Smooth muscle cell (in vitro differentiated cells): ENCODE measurements at regions not wholly inside any gene's neighbourhood (a gene's known extent, or its start where the extent isn't known, plus 50 kb on each side); places are given as distances from the start of the nearest gene placed in this dataset.
A peak's percentile ranks its signal among the peaks of the same experiment; 100 is the strongest.

Experiments
- DNase-seq: peaks from one replicate; lab custom pipeline; 2025; ENCODE audit not compliant: unreplicated experiment; lab: John Stamatoyannopoulos, UW
- H2AFZ ChIP-seq: fragments of 200-600 bp; sonication (generic); 2 replicates; pipeline ENCODE4 v1.6.0; 2016; ENCODE audit warnings: antibody characterized with exemption, low read depth, mild to moderate bottlenecking
- H3F3A ChIP-seq: fragments of 200-600 bp; sonication (generic); 2 replicates; pipeline ENCODE4 v1.6.0; 2017; ENCODE audit warnings: antibody characterized with exemption, low read depth
- H3K27ac ChIP-seq: fragments of 200-600 bp; sonication (generic); 2 replicates; pipeline ENCODE4 v1.5.1; 2016; ENCODE audit warnings: low read depth, mild to moderate bottlenecking
- H3K27me3 ChIP-seq: fragments of 200-600 bp; sonication (generic); 2 replicates; pipeline ENCODE4 v1.6.1; 2016; ENCODE audit warnings: low read depth, mild to moderate bottlenecking
- H3K36me3 ChIP-seq: fragments of 200-600 bp; sonication (generic); 2 replicates; pipeline ENCODE4 v1.5.1; 2016; ENCODE audit warnings: low read depth
- H3K4me1 ChIP-seq: fragments of 200-600 bp; sonication (generic); 2 replicates; pipeline ENCODE4 v1.5.1; 2016; ENCODE audit warnings: low read depth
- H3K4me2 ChIP-seq: fragments of 200-600 bp; sonication (generic); 2 replicates; pipeline ENCODE4 v1.6.0; 2016; ENCODE audit warnings: mild to moderate bottlenecking
- H3K4me3 ChIP-seq: fragments of 200-600 bp; sonication (generic); 2 replicates; pipeline ENCODE4 v1.5.1; 2016; ENCODE audit warnings: mild to moderate bottlenecking
- H3K79me2 ChIP-seq: fragments of 200-600 bp; sonication (generic); 2 replicates; pipeline ENCODE4 v1.6.0; 2016; ENCODE audit warnings: low read depth, mild to moderate bottlenecking
- H3K9ac ChIP-seq: fragments of 200-600 bp; sonication (generic); 2 replicates; pipeline ENCODE4 v1.6.0; 2016; ENCODE audit warnings: low read depth
- H3K9me3 ChIP-seq: fragments of 200-600 bp; sonication (generic); replicated peaks from 2 replicates; pipeline ENCODE4 v1.5.1; 2016; ENCODE audit warnings: low read depth
- H4K20me1 ChIP-seq: fragments of 200-600 bp; sonication (generic); 2 replicates; pipeline ENCODE4 v1.6.0; 2016; ENCODE audit warnings: low read depth
- CTCF ChIP-seq: fragments of 200-600 bp; sonication (generic); IDR thresholded peaks from 2 replicates; pipeline ENCODE4 v1.5.1; 2017; ENCODE audit warnings: borderline replicate concordance, mild to moderate bottlenecking, antibody characterized with exemption; ENCODE audit not compliant: insufficient read depth, poor library complexity, severe bottlenecking
- WGBS: methylation state at CpG from one replicate; pipeline ENCODE4 v1.1.7; 2016; ENCODE audit warnings: low lambda C conversion rate; 5-methylcytosine and 5-hydroxymethylcytosine counted together

GRCh38 chr10:4352414-4352961 is 473.5 kb upstream of the AKR1E2 start:
- no peak for TF ChIP-seq CTCF
- no peaks in the 10 kb centered on the region for H3K27me3 ChIP-seq
- peak overlapping the region; percentile 60 for H3K4me2 ChIP-seq
- no peaks in the 10 kb centered on the region for H3K36me3 ChIP-seq
- no peak overlapping the region for H3K4me3 ChIP-seq
- H4K20me1 ChIP-seq: no peaks in the 10 kb centered on the region
- H3K79me2 ChIP-seq: no peaks in the 10 kb centered on the region
- peaks cover 28% of the 10 kb centered on the region for H3F3A ChIP-seq
- peak overlapping the region; percentile 98 for H3K27ac ChIP-seq
- no peak for DNase-seq
- 37% methylated on average over 7 of the region's 7 CpGs for WGBS
- peak overlapping the region; percentile 78 for H2AFZ ChIP-seq
- peak overlapping the region; percentile 94 for H3K9ac ChIP-seq
- no peaks in the 10 kb centered on the region for H3K9me3 ChIP-seq
- H3K4me1 ChIP-seq: peaks cover 23% of the 10 kb centered on the region

- H2AFZ ChIP-seq: peak overlapping the region; percentile 78
- peaks cover 23% of the 10 kb centered on the region for H3K4me1 ChIP-seq
- no peak overlapping the region for H3K4me3 ChIP-seq
- peak overlapping the region; percentile 94 for H3K9ac ChIP-seq
- H3K27ac ChIP-seq: peak overlapping the region; percentile 98
- no peaks in the 10 kb centered on the region for H3K27me3 ChIP-seq
- DNase-seq: no peak
- H3K79me2 ChIP-seq: no peaks in the 10 kb centered on the region
- H3F3A ChIP-seq: peaks cover 28% of the 10 kb centered on the region
- H3K36me3 ChIP-seq: no peaks in the 10 kb centered on the region
- H3K4me2 ChIP-seq: peak overlapping the region; percentile 60
- no peaks in the 10 kb centered on the region for H4K20me1 ChIP-seq
- no peaks in the 10 kb centered on the region for H3K9me3 ChIP-seq
- 45% methylated on average over 3 of the region's 3 CpGs for WGBS
- no peak for TF ChIP-seq CTCF
Measured at GRCh38 chr10:4351723-4352413, 474.1 kb upstream of the AKR1E2 start.

- TF ChIP-seq CTCF: no peak
- no peak for DNase-seq
- Histone ChIP-seq H3K9ac (no peak overlapping the region), H4K20me1 (no peaks in the 10 kb centered on the region), H3K79me2 (no peaks in the 10 kb centered on the region), H3K4me3 (no peak overlapping the region), H3F3A (peaks cover 35% of the 10 kb centered on the region), H3K4me2 (no peak overlapping the region), H3K27ac (no peak overlapping the region), H2AFZ (no peak overlapping the region), H3K27me3 (no peaks in the 10 kb centered on the region), H3K36me3 (no peaks in the 10 kb centered on the region), H3K9me3 (no peaks in the 10 kb centered on the region), H3K4me1 (no peaks in the 10 kb centered on the region)
- 77% methylated on average over 6 of the region's 6 CpGs for WGBS
Measured at GRCh38 chr10:4347397-4347796, 478.6 kb upstream of the AKR1E2 start.
